GOT3 (cell line): ENCODE measurements at regions not wholly inside any gene's neighbourhood (a gene's known extent, or its start where the extent isn't known, plus 50 kb on each side); places are given as distances from the start of the nearest gene placed in this dataset.

Experiments used
- DNase-seq: peaks from one replicate; lab custom pipeline; 2025; ENCODE audit warnings: mixed read lengths; lab: John Stamatoyannopoulos, UW

DNA sequence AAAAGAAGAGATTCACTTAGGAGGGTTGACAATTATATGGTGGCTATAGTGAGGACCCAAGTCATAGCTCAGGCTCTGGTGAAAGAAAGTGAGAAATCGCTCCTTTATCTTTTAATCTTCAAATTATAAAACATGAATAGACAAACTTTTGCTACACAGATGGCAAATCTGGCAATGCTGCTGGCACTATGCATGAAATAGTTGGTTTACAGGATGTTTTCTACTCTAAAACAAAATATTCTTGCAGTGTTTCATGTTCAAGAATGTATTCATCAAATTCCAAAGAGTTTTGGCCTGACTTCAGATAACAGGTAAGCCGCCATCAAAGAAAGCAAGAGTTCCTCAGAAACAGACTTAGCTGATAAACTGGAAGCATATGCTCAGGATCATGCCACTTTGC, 801.2 kb downstream of the C4orf33 start:
- no peak for DNase-seq

- DNase-seq = no peak
Observed at GRCh38 chr4:129899849-129900248, 803.9 kb downstream of the C4orf33 start.

- no peak for DNase-seq
Observed at GRCh38 chr4:129900430-129900953, 804.5 kb downstream of the C4orf33 start.

DNA sequence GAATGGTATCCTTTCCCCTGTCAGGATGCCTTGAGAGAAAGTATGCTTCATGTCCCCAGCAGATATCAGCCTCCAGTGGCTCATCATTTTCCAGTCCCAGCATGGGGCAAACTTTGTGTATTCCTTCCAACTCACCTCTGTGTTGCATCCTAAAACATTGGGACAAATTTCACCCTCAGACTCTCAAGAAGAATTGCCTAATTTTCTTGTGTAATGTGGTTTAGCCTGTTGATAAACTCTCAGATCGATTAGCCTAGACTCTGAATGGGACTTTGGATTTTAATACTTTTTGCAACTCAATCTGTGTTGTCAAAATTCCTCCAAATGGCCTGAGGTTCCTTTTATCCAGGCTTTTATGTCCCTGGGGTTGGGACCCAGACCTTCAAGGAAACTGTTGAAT, 805.3 kb downstream of the C4orf33 start:
- no peak for DNase-seq

GRCh38 chr4:129903861-129904260, 807.9 kb downstream of the C4orf33 start:
- no peak for DNase-seq

- no peak for DNase-seq
Observed at GRCh38 chr4:129905256-129905655, 809.3 kb downstream of the C4orf33 start.

- DNase-seq = no peak
Observed at GRCh38 chr4:129908117-129908516, 812.2 kb downstream of the C4orf33 start.

GRCh38 chr4:129916991-129917390, 821.0 kb downstream of the C4orf33 start:
- no peak for DNase-seq

DNA sequence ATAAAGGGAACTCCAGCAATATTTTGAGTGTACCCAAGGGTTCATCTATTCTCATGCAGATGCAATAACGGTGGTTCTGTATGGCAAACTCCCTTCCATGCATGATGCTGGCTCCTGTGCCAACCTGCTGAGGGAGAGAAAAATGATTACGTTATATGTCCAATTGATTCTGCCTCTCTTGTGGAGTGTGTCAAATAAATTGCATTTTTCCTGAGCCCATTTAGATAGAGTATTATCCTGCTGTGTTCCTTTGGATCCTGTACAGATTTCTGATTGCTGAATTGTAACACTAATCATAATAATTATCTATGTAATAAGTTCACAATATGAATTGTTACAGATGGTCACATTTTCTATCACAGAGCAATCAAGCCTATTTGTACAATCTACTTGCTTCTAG, 821.7 kb downstream of the C4orf33 start:
- DNase-seq = no peak

GRCh38 chr4:129926936-129927335, 831.0 kb downstream of the C4orf33 start:
- DNase-seq = no peak

GRCh38 chr4:129929052-129929451, 833.1 kb downstream of the C4orf33 start:
- no peak for DNase-seq

DNA sequence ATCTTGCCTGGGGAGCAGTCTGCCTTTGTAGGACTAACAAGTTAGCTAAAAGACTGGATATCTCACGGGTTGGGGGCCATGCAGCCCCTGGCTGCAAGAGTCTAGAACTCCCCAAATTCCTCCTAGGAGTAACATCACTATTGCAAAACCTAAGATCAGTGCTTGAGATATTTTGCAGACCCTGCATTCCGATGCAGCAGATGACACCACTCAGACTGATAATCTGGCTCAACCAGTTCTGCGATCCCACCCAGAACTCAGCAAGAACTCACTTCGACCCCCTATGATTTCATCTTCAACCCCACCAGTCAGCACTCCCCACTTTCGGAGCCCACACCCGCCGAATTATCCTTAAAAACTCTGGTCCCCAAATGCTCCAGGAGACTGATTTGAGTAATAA, 834.0 kb downstream of the C4orf33 start:
- DNase-seq = no peak

DNA sequence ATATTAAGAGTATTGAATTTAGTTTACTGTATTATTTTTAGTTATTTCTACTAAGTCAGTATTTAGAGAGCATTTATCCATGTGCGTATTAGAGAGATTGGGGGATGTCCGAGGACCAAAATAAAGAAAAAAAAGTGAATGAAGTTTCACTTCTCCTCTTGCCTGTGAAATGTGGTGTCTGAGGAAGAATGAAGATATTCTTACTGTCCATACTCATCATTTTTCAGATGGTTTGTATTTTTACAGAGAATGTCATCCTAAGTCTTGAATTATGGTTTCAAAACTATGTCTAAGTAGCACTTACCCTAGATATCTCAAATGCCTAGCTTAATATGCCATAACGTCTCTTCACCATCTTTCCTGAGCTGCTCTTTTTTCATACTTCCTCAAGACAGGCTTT, 854.3 kb downstream of the C4orf33 start:
- no peak for DNase-seq

GRCh38 chr4:129966175-129966574, 870.2 kb downstream of the C4orf33 start:
- DNase-seq = no peak

GRCh38 chr4:129968366-129968765, 872.4 kb downstream of the C4orf33 start:
- no peak for DNase-seq

GRCh38 chr4:129968778-129969177, 872.8 kb downstream of the C4orf33 start:
- no peak for DNase-seq

- no peak for DNase-seq
Observed at GRCh38 chr4:129970801-129971200, 874.8 kb downstream of the C4orf33 start.

DNA sequence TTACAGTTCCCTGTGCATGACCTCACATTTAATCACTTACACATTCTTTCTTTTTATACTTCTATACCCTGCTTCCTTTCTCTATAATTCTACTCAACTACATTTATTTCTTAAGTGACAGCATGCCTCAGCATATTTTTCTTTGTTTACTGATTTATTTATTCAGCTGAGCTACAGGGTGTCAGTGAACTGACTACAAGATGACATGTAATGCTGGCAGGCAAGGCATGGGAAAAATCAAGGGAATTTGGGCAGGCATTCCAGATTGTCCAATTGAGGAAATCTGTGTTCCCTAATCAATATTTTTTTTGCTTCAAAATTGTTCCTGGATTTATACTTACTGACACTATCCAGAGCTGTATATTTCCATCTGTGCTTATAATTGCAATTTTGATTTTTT, 875.5 kb downstream of the C4orf33 start:
- no peak for DNase-seq

DNA sequence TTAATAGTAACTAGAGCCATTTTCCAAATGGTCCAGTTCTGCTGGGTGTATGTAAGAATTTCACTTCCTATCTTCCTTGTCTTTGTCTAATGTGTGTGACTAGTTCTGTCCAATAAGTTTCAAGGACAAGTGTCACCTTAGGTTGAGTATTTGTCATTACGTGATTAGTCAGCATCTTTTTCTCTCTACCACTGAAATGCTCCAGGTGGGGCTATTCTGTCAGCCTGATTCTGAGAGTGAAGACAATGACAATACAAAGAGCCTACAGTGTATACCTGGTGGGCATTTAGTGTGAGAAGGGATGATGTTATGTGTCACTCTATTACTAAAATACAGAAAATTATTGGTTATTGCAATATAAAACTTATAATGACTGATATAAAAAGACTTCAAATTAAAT, 876.3 kb downstream of the C4orf33 start:
- no peak for DNase-seq

DNA sequence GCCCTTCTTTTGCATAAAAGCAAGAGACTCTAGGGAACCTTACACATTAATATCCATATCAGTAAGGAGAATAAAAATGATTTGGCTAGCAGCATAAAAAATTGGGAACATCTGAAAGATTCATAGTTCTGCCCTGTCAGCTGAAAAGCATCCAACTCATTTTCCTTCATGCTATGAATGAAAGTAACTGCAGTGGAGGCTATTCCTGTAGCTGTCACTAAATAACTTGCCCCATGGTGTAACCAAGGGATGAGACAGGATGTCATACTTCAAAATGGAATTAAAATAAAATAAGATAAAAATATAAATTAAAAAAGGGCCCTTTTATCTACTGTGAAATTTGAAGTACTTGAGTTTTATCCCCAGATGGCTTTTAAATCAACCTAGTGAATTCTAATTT, 878.8 kb downstream of the C4orf33 start:
- no peak for DNase-seq

- DNase-seq = no peak
Observed at GRCh38 chr4:129978315-129978714, 882.4 kb downstream of the C4orf33 start.

- DNase-seq = no peak
Observed at GRCh38 chr4:129988957-129989356, 893.0 kb downstream of the C4orf33 start.

DNA sequence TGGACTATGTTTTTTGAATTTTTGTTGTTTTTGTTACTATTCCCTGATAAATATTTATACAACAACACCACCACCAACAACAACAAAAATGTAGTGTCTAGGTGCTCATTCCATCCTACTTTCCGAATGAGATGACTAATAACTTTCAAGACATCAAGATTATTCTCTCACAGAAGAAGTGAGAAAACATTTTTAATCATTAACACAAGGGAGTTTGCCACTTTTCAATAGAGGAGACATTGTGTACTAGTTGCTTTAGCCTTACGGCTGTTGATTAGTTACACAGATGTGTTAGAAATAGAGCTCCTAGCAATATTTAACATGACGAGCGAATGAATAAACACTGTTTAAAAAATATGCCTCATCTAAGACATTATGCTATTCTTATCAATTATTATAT, 898.8 kb downstream of the C4orf33 start:
- no peak for DNase-seq

GRCh38 chr4:129998436-129999150, 902.6 kb downstream of the C4orf33 start:
- DNase-seq = no peak
